DOHH2 (cell line): ENCODE measurements at regions not wholly inside any gene's neighbourhood (a gene's known extent, or its start where the extent isn't known, plus 50 kb on each side); places are given as distances from the start of the nearest gene placed in this dataset.

ENCODE experiments used
- H3F3A ChIP-seq: fragments of 200-600 bp; sonication (generic), shearing (Covaris generic); 2 replicates; pipeline ENCODE4 v1.6.0; 2016; ENCODE audit warnings: antibody characterized with exemption, mild to moderate bottlenecking; ENCODE audit not compliant: control insufficient read depth, insufficient read depth
- H3K27ac ChIP-seq: fragments of 200-600 bp; sonication (generic); 2 replicates; pipeline ENCODE4 v1.5.1; 2014; ENCODE audit warnings: low read depth, mild to moderate bottlenecking, low read length, moderate library complexity
- H3K27me3 ChIP-seq: fragments of 200-600 bp; sonication (generic); 2 replicates; pipeline ENCODE4 v1.6.1; 2014; ENCODE audit warnings: mild to moderate bottlenecking, low read length, mixed read lengths; ENCODE audit not compliant: control insufficient read depth
- H3K36me3 ChIP-seq: fragments of 200-600 bp; sonication (generic); 2 replicates; pipeline ENCODE4 v1.6.1; 2014; ENCODE audit warnings: mild to moderate bottlenecking, low read length, moderate library complexity, mixed read lengths; ENCODE audit not compliant: control insufficient read depth
- H3K4me1 ChIP-seq: fragments of 200-600 bp; sonication (generic); 2 replicates; pipeline ENCODE4 v1.6.1; 2014; ENCODE audit warnings: mild to moderate bottlenecking, low read length, mixed read lengths; ENCODE audit not compliant: control insufficient read depth
- H3K4me2 ChIP-seq: fragments of 200-600 bp; sonication (generic); 2 replicates; pipeline ENCODE4 v1.6.0; 2014; ENCODE audit warnings: mild to moderate bottlenecking, low read length, moderate library complexity
- H3K4me3 ChIP-seq: fragments of 200-600 bp; sonication (generic); 2 replicates; pipeline ENCODE4 v1.5.1; 2014; ENCODE audit warnings: mild to moderate bottlenecking, low read length, mixed read lengths
- H3K79me2 ChIP-seq: fragments of 200-600 bp; sonication (generic); 2 replicates; pipeline ENCODE4 v1.6.1; 2014; ENCODE audit warnings: mild to moderate bottlenecking, low read length, mixed read lengths; ENCODE audit not compliant: control insufficient read depth
- H3K9me2 ChIP-seq: fragments of 200-600 bp; sonication (generic); replicated peaks from 2 replicates; pipeline ENCODE4 v1.6.1; 2014; ENCODE audit warnings: mild to moderate bottlenecking, low read length, mixed read lengths; ENCODE audit not compliant: control insufficient read depth
- H3K9me3 ChIP-seq: fragments of 200-600 bp; sonication (generic); 2 replicates; pipeline ENCODE4 v1.6.1; 2014; ENCODE audit warnings: antibody characterized with exemption, low read length, mixed read lengths; ENCODE audit not compliant: control insufficient read depth, insufficient read depth
- H4K20me1 ChIP-seq: fragments of 200-600 bp; sonication (generic); 2 replicates; pipeline ENCODE4 v1.6.0; 2014; ENCODE audit warnings: low read depth, mild to moderate bottlenecking, antibody characterized with exemption, low read length, moderate library complexity; ENCODE audit not compliant: control insufficient read depth, insufficient read depth
- CTCF ChIP-seq: fragments of 200-600 bp; sonication (generic); IDR thresholded peaks from one replicate; pipeline ENCODE4 v1.5.1; 2014; ENCODE audit warnings: antibody characterized with exemption, mild to moderate bottlenecking, low read depth, low read length; ENCODE audit not compliant: poor library complexity, severe bottlenecking
- EZH2phosphoT487 ChIP-seq: fragments of 200-600 bp; sonication (generic); IDR thresholded peaks from 2 replicates; pipeline ENCODE4 v1.6.1; 2017; ENCODE audit warnings: borderline replicate concordance, mild to moderate bottlenecking, antibody characterized with exemption, low read length, moderate library complexity, mixed read lengths

- no peaks in the 10 kb centered on the region for H4K20me1 ChIP-seq
- H3K36me3 ChIP-seq: no peaks in the 10 kb centered on the region
- no peak overlapping the region for H3K4me3 ChIP-seq
- no peaks in the 10 kb centered on the region for H3F3A ChIP-seq
- no peaks in the 10 kb centered on the region for H3K27me3 ChIP-seq
- no peaks in the 10 kb centered on the region for H3K79me2 ChIP-seq
- no peak overlapping the region for H3K4me2 ChIP-seq
- H3K9me3 ChIP-seq: no peaks in the 10 kb centered on the region
- TF ChIP-seq CTCF (no peak), EZH2phosphoT487 (no peak)
- no peak overlapping the region for H3K27ac ChIP-seq
- H3K4me1 ChIP-seq: no peaks in the 10 kb centered on the region
- no peaks in the 10 kb centered on the region for H3K9me2 ChIP-seq
Observed at GRCh38 chr16:8251298-8251697, 339.0 kb downstream of the TMEM114 start.

GRCh38 chr16:8247993-8248392, 342.3 kb downstream of the TMEM114 start:
- H3K79me2 ChIP-seq: no peaks in the 10 kb centered on the region
- no peaks in the 10 kb centered on the region for H3K4me1 ChIP-seq
- H3K27ac ChIP-seq: no peak overlapping the region
- H3F3A ChIP-seq: no peaks in the 10 kb centered on the region
- no peaks in the 10 kb centered on the region for H3K9me2 ChIP-seq
- H3K4me2 ChIP-seq: no peak overlapping the region
- H3K9me3 ChIP-seq: no peaks in the 10 kb centered on the region
- H3K4me3 ChIP-seq: no peak overlapping the region
- H3K27me3 ChIP-seq: no peaks in the 10 kb centered on the region
- H3K36me3 ChIP-seq: no peaks in the 10 kb centered on the region
- H4K20me1 ChIP-seq: no peaks in the 10 kb centered on the region
- TF ChIP-seq EZH2phosphoT487 (no peak), CTCF (no peak)

GRCh38 chr16:8243981-8244380, 346.3 kb downstream of the TMEM114 start:
- no peaks in the 10 kb centered on the region for H3K27me3 ChIP-seq
- no peak for TF ChIP-seq EZH2phosphoT487
- TF ChIP-seq CTCF: no peak

GRCh38 chr16:8241408-8241807, 348.9 kb downstream of the TMEM114 start:
- no peak overlapping the region for H3K4me2 ChIP-seq
- H3F3A ChIP-seq: no peaks in the 10 kb centered on the region
- no peaks in the 10 kb centered on the region for H3K9me3 ChIP-seq
- H3K27me3 ChIP-seq: no peaks in the 10 kb centered on the region
- no peaks in the 10 kb centered on the region for H3K79me2 ChIP-seq
- no peak overlapping the region for H3K27ac ChIP-seq
- H3K4me3 ChIP-seq: no peak overlapping the region
- no peaks in the 10 kb centered on the region for H3K4me1 ChIP-seq
- no peaks in the 10 kb centered on the region for H4K20me1 ChIP-seq
- TF ChIP-seq EZH2phosphoT487 (no peak), CTCF (no peak)
- H3K36me3 ChIP-seq: no peaks in the 10 kb centered on the region
- no peaks in the 10 kb centered on the region for H3K9me2 ChIP-seq

More at GRCh38 chr16:8243981-8244380, 346.3 kb downstream of the TMEM114 start:
- Histone ChIP-seq H3K9me2 (no peaks in the 10 kb centered on the region), H4K20me1 (no peaks in the 10 kb centered on the region), H3K27ac (no peak overlapping the region), H3K4me2 (no peak overlapping the region), H3K9me3 (no peaks in the 10 kb centered on the region), H3K36me3 (no peaks in the 10 kb centered on the region), H3F3A (no peaks in the 10 kb centered on the region), H3K79me2 (no peaks in the 10 kb centered on the region), H3K4me3 (no peak overlapping the region), H3K4me1 (no peaks in the 10 kb centered on the region)
